ENCODE measurements at regions not wholly inside any gene's neighbourhood (a gene's known extent, or its start where the extent isn't known, plus 50 kb on each side); places are given as distances from the start of the nearest gene placed in this dataset.

DNA sequence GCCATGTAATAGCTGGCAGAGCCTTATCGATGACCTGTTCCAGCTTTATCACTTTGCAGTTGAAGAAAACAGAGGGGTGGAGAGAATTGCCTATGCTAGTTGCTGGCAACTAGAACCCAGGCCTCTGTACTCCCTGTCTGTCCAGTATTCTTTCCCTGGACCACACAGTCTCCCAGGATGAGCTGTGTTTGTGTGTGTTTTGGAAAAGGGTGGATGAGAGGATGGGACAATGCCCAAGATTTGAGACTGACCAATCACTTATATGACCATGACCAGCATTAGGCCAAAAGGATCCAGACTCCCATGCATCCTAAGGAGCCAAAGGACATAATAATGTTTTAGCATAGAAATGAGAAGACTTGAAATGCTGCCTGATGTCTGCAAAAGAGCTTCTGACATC, 102.6 kb downstream of the CD200R1L start:
- TF ChIP-seq, protein P1, sequence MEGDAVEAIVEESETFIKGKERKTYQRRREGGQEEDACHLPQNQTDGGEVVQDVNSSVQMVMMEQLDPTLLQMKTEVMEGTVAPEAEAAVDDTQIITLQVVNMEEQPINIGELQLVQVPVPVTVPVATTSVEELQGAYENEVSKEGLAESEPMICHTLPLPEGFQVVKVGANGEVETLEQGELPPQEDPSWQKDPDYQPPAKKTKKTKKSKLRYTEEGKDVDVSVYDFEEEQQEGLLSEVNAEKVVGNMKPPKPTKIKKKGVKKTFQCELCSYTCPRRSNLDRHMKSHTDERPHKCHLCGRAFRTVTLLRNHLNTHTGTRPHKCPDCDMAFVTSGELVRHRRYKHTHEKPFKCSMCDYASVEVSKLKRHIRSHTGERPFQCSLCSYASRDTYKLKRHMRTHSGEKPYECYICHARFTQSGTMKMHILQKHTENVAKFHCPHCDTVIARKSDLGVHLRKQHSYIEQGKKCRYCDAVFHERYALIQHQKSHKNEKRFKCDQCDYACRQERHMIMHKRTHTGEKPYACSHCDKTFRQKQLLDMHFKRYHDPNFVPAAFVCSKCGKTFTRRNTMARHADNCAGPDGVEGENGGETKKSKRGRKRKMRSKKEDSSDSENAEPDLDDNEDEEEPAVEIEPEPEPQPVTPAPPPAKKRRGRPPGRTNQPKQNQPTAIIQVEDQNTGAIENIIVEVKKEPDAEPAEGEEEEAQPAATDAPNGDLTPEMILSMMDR (IDR thresholded peaks at IDR 0.05; ENCODE audit: low read depth, low read length) = no peak
- DNase-seq (ENCODE audit: extremely low read depth, low read depth) = no peak

DNA sequence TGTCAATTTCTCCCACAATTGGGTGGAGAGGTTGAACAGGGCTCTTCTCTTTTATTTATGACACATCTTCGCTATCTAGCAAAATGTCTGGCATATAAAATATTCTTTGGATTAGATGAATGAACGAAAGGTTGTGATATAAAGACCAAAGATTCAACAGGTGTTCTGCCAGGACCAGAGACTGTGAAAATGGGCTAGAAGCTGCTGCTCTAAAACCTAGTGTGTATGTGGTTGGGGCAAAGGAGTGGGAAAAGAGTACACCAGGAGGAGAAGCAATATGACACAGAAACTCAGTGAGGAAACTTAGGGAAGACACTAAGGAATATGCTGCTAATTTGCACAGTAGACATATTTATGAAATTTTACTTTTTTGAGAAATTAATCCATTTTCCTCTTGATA, 102.0 kb upstream of the CCDC80 start:
- no peak for DNase-seq (ENCODE audit: extremely low read depth, low read depth)
- TF ChIP-seq, protein P1 (IDR thresholded peaks at IDR 0.05; ENCODE audit: low read depth, low read length) = no peak

DNA sequence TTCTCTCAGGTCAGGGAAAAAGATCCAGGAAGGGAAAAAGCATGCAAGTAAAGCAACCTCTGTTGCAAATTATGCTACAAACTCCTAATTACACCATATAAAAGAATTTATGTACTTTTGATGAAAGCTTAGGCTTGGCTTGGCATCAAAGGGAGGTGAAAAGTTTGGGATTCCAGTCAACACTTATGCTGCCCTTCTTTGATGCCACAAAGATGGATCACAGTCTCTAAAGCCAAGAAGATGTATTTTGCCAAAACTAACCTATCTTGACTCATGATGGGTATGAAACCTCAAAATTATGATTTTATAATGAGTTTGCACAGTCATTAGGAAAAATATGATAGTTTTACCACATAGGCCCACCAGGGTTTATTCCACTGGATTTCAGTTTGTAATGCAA, 101.0 kb upstream of the CCDC80 start:
- no peak for DNase-seq (ENCODE audit: extremely low read depth, low read depth)
- TF ChIP-seq, protein P1 (IDR thresholded peaks at IDR 0.05; ENCODE audit: low read depth, low read length) = no peak

DNA sequence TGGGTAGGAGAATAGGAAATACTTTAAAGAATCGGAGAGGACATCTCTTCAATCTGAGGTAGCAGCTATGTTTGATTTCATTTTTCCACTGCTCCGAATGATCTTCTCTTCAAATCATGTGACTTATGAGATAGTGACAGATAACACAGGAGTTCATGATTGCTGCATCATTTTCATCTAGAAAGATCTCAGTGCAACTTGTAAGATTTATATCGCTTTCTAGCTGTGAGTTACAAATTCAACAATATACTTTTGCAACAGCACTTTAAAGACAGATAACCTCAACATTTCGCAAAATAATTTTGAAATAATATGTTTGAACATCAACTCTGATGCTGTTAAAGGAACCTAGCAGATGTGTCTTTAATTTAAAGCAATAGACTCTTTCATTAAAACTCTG, 99.9 kb upstream of the CCDC80 start:
- TF ChIP-seq, protein P1 (IDR thresholded peaks at IDR 0.05; ENCODE audit: low read depth, low read length) = no peak
- no peak for DNase-seq (ENCODE audit: extremely low read depth, low read depth)

DNA sequence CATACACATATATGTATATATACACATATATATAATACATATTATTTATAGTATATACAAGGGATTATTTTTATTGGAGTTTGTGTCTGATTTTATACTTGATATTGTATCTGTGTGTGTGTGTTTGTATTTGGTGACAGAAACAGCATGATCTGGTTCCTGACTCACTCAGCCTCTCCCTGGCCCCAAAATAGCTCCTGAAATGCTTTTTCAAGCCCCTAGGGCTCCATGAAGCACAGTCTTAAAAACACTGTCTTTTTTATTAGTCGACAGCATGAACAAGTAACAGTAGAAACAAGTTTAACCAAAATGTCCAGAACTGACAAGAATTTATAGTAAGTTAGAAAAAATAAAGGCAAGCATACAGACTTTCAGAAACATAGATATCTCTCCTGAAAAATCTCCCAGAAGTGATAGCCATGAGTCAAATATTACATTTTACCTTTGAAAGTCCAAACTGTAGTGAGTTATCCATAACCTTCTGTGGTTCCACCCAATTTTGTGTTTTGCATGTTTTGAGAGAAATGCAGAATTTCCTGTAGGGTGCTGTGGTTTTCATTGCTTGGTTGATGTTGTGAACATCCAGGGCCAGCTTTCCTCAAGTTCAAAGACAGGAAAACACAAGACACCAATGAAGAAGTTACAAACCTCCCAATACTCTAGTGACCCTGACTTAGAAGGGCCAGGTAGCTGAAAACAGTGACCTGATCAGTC, 98.5 kb upstream of the CCDC80 start:
- DNase-seq (ENCODE audit: extremely low read depth, low read depth) = no peak
- TF ChIP-seq, protein P1 (IDR thresholded peaks at IDR 0.05; ENCODE audit: low read depth, low read length) = no peak

DNA sequence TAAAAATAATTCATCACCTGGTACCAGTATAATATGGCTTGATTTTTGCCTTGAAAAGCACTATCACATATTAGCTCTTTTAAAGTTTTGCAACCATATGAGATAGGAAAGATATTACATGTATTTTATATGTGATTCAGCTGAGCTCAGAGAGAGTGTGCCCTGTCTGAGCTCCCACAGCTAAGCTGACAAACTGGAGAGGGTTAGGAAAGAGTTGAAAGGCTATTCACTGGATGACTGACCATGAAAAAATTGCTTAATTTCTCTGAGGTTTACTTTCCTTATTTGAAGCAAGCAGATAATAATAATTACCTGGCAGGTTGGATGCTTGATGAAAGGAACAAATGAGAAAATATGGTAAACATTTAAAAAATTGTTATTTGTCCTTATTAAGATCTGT, 97.4 kb upstream of the CCDC80 start:
- TF ChIP-seq, protein P1 (IDR thresholded peaks at IDR 0.05; ENCODE audit: low read depth, low read length) = no peak
- no peak for DNase-seq (ENCODE audit: extremely low read depth, low read depth)

DNA sequence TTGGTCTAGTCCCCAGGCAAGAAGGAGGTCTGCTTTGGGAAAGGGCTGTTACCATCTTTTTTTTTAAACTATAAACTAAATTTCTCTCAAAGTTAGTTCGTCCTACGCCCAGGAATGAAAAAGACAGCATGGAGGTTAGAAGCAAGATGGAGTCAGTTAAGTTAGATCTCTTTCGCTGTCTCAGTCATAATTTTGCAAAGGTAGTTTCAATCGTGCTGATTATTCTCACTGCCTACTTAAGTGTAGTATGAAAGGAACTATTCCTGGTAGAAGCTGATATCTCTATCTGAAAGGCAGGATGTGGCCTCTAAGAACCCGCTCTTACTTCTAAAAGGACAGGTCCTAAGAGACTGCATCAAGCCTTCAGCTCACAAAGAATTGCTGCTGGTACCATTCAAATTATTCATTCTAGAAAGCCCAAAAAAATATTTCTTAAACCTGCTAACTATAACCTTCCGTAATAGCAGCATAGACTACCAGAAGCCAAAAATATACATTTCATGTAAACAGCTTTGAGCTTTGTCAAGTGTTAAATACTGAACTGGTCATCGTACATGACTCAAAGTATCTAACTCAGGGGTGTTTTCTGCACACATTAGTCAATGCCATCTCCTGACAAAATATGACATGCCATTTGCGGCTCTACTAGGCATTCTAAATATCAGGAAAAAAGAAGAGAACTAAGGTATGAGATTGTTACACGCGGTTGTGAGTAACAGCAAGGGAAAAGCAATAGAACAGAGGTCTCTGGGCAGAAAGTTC, 96.0 kb upstream of the CCDC80 start:
- DNase-seq (ENCODE audit: extremely low read depth, low read depth) = no peak
- TF ChIP-seq, protein P1 (IDR thresholded peaks at IDR 0.05; ENCODE audit: low read depth, low read length) = no peak

Data from AG09319 (cell line).